ENCODE measurements at regions not wholly inside any gene's neighbourhood (a gene's known extent, or its start where the extent isn't known, plus 50 kb on each side); places are given as distances from the start of the nearest gene placed in this dataset.

DNA sequence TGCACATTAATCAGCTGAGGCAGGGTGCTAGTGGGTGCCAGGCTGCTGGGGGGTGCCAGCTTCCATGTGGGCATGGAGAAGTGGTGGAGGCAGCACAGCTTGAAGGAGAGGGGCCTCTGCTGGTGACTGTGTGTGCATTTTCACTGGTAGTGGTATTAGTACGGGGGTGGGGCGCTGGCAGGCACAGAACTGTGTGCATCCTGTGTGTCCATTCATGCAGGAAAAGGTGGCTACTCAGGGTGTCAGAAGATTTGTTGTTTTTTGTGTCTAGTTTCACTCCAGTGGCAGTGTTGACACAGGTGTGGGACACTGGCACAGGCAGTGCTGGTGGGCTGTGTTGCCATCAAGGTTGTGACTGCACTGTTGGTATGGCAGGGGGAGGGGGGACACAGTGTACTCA lies 1303.6 kb downstream of the FAM133A start:
- DNase-seq (ENCODE audit: low read depth in 1 of 2, low spot score in 2 of 2) (no peak), FAIRE-seq (no peak)
- no peak overlapping the region for H2AK5ac ChIP-seq (ENCODE audit: low read depth, low read length)
- H3K79me1 ChIP-seq (ENCODE audit: low read depth, low read length), result no peaks in the 10 kb centered on the region
- no peak overlapping the region for H2AFZ ChIP-seq (ENCODE audit: low read length)
- H2BK12ac ChIP-seq (ENCODE audit: low read depth, low read length), result no peak overlapping the region; the same call in 1 of the 2 replicates
- ChIA-PET POLR2A (ENCODE audit: partially characterized antibody) (no interaction called here), CTCF (ENCODE audit: partially characterized antibody) (no interaction called here)
- no peaks in the 10 kb centered on the region for H4K20me1 ChIP-seq (replicated peaks in 1 of 2; ENCODE audit: control insufficient read depth in 1 of 2, insufficient read depth in 2 of 2, low read length in 2 of 2)
- H3K4me3 ChIP-seq (ENCODE audit: extremely low read depth in 1 of 4, insufficient read depth in 2 of 4, low read depth in 3 of 4, low read length in 4 of 4), result no peak overlapping the region
- H4K8ac ChIP-seq (ENCODE audit: extremely low read depth, insufficient read depth, low read length), result no peak overlapping the region
- no CpG with 5 or more reads among the region's 2 CpGs for WGBS, 2 experiments (ENCODE audit: extremely low coverage in 1 of 2, insufficient coverage in 1 of 2, insufficient read length in 1 of 2, insufficient replicate concordance in 2 of 2, low coverage in 1 of 2, low lambda C conversion rate in 2 of 2, missing lambda C conversion rate in 1 of 2)
- no peak overlapping the region for H3K18ac ChIP-seq (ENCODE audit: extremely low read depth, low read length)
- no peak for TF ChIP-seq TAF7 (optimal IDR thresholded peaks at IDR 0.05; ENCODE audit: borderline replicate concordance, low read depth, low read length)
- no peak for TF ChIP-seq FOSL1 (IDR thresholded peaks at IDR 0.05; ENCODE audit: insufficient read depth, low read depth, low read length)
- no peak for TF ChIP-seq JUN (IDR thresholded peaks at IDR 0.05; ENCODE audit: low read depth, low read length)
- no peak for TF ChIP-seq CEBPB (IDR thresholded peaks at IDR 0.05; ENCODE audit: low read depth, low read length)
- no peak for TF ChIP-seq EP300 (IDR thresholded peaks at IDR 0.05; ENCODE audit: borderline replicate concordance in 1 of 2, low read depth in 2 of 2, low read length in 2 of 2)
- no peak for TF ChIP-seq PHF8 (conservative IDR thresholded peaks at IDR 0.05; ENCODE audit: low read depth, low read length)
- TF ChIP-seq SIN3A (conservative IDR thresholded peaks at IDR 0.05 in 1 of 2, IDR thresholded peaks at IDR 0.05 in 1 of 2; ENCODE audit: low read depth in 1 of 2, low read length in 2 of 2), result no peak
- TF ChIP-seq NRF1 (IDR thresholded peaks at IDR 0.05; ENCODE audit: low read depth, low read length), result no peak
- no peak for TF ChIP-seq POU5F1 (IDR thresholded peaks at IDR 0.05; ENCODE audit: low read depth, low read length)
- no peak for TF ChIP-seq ZNF274 (IDR thresholded peaks at IDR 0.05; ENCODE audit: borderline replicate concordance, extremely low read depth, low read length)
- TF ChIP-seq MAFK (IDR thresholded peaks at IDR 0.05; ENCODE audit: low read depth, low read length), result no peak
- H3K9ac ChIP-seq (replicated peaks in 1 of 4; ENCODE audit: extremely low read depth in 1 of 4, low read depth in 3 of 4, low read length in 3 of 4), result no peak overlapping the region
- no peak overlapping the region for H4K5ac ChIP-seq (ENCODE audit: insufficient read length, low read depth, low read length)
- H4K91ac ChIP-seq (replicated peaks; ENCODE audit: insufficient read length, low read length), result no peak overlapping the region
- no peaks in the 10 kb centered on the region for H3K27me3 ChIP-seq (replicated peaks in 1 of 4; ENCODE audit: control insufficient read depth in 3 of 4, extremely low read depth in 1 of 4, insufficient read depth in 3 of 4, low read length in 3 of 4)
- no peak overlapping the region for H3K23ac ChIP-seq (ENCODE audit: insufficient read length)
- H3K14ac ChIP-seq (ENCODE audit: insufficient read length), result no peak overlapping the region
- no peak overlapping the region for H2BK5ac ChIP-seq (ENCODE audit: low read depth, low read length)
- no peak overlapping the region for H3K4ac ChIP-seq (replicated peaks; ENCODE audit: insufficient read length, low read depth, low read length)
- H3K36me3 ChIP-seq (ENCODE audit: control insufficient read depth in 2 of 4, insufficient read depth in 4 of 4, low read length in 3 of 4), result no peaks in the 10 kb centered on the region
- H3K4me2 ChIP-seq (ENCODE audit: insufficient read depth in 1 of 2, low read depth in 2 of 2, low read length in 2 of 2), result no peak overlapping the region
- H2BK15ac ChIP-seq (ENCODE audit: low read length), result no peak overlapping the region
- no peaks in the 10 kb centered on the region for H3K23me2 ChIP-seq (ENCODE audit: low read depth, low read length)
- no peaks in the 10 kb centered on the region for H3K79me2 ChIP-seq (ENCODE audit: control insufficient read depth in 1 of 2, insufficient read depth in 2 of 2, low read length in 2 of 2)
- H3K4me1 ChIP-seq (replicated peaks in 1 of 4; ENCODE audit: control insufficient read depth in 3 of 4, insufficient read depth in 4 of 4, low read length in 3 of 4), result 0 out of 7 replicates have a peak, but pooled peaks cover 0 to 2% (median 0%) of the 10 kb centered on the region in 4 experiments
- no peaks in the 10 kb centered on the region for H3K9me3 ChIP-seq (ENCODE audit: insufficient read depth in 2 of 2, low read depth in 1 of 2, low read length in 1 of 2)
- H2BK120ac ChIP-seq (replicated peaks; ENCODE audit: low read depth, low read length), result no peak overlapping the region
- H3K56ac ChIP-seq (replicated peaks; ENCODE audit: insufficient read length, low read depth, low read length), result no peak overlapping the region
- no peak overlapping the region for H3K27ac ChIP-seq (ENCODE audit: low read depth, low read length)
- H2BK20ac ChIP-seq (ENCODE audit: low read length), result no peak overlapping the region

Measured in H1 (cell line).